AG04450 (cell line): ENCODE measurements at regions not wholly inside any gene's neighbourhood (a gene's known extent, or its start where the extent isn't known, plus 50 kb on each side); places are given as distances from the start of the nearest gene placed in this dataset.
"Not testable (repeated sequence)": the region's sequence is repeated elsewhere in the genome, so short reads cannot be mapped to it uniquely, and the experiment has no call there.

Experiments used
- CTCF ChIA-PET: fragments of 300-600, 350-600 bp; formaldehyde crosslinking; extraction: SDS; loops from one replicate; lab custom pipeline; 2022; ENCODE audit warnings: antibody characterized with exemption, inconsistent platforms; lab: Charles Lee
- POLR2A ChIA-PET: fragments of 350-600 bp; formaldehyde crosslinking; extraction: SDS; loops from one replicate; lab custom pipeline; 2021; ENCODE audit warnings: antibody characterized with exemption, inconsistent platforms; lab: Yijun Ruan, JAX
- DNase-seq: peaks from one replicate; pipeline ENCODE4 v3.0.0-alpha.2; 2011; ENCODE audit warnings: low read depth, low spot score
- H3K27ac ChIP-seq: one replicate; pipeline ENCODE4 v1.5.1; 2012; ENCODE audit warnings: low read depth, low read length, control low read depth
- H3K27me3 ChIP-seq: one replicate; pipeline ENCODE4 v1.6.0; 2012; ENCODE audit warnings: low read length; ENCODE audit not compliant: control insufficient read depth, insufficient read depth
- H3K4me3 ChIP-seq: 2 replicates; pipeline ENCODE4 v1.5.1; 2011; ENCODE audit warnings: mild to moderate bottlenecking, low read depth, low read length, control low read depth
- H3K9me3 ChIP-seq: 2 replicates; pipeline ENCODE4 v1.5.1; 2012; ENCODE audit warnings: low read length; ENCODE audit not compliant: control insufficient read depth, insufficient read depth
- TF ChIP-seq, protein P1 (sequence below): IDR thresholded peaks from 2 replicates; pipeline ENCODE4 v1.5.1; 2011; ENCODE audit warnings: low read depth, low read length, control low read depth, inconsistent platforms

DNA sequence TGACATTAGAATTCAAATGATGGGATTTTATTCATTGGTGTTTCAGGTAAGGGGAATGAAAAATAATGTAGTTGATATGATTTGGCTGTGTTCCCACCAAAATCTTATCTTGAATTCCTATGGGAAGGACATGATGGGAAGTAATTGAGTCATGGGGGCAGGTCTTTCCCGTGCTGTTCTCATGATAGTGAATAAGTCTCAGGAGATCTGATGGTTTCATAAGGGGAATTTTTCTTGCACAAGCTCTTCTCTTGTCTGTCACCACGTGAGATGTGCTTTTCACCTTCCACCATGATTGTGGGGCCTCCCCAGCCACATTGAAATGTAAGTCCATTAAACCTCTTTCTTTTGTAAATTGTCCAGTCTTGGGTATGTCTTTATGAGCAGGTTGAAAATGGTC is 268.6 kb upstream of the CHORDC1 start:
- no peaks in the 10 kb centered on the region for H3K27me3 ChIP-seq
- no peak for DNase-seq
- CTCF ChIA-PET: no interaction called here
- no peak overlapping the region for H3K27ac ChIP-seq
- POLR2A ChIA-PET: no interaction called here
- no peaks in the 10 kb centered on the region for H3K9me3 ChIP-seq
- TF ChIP-seq, protein P1, sequence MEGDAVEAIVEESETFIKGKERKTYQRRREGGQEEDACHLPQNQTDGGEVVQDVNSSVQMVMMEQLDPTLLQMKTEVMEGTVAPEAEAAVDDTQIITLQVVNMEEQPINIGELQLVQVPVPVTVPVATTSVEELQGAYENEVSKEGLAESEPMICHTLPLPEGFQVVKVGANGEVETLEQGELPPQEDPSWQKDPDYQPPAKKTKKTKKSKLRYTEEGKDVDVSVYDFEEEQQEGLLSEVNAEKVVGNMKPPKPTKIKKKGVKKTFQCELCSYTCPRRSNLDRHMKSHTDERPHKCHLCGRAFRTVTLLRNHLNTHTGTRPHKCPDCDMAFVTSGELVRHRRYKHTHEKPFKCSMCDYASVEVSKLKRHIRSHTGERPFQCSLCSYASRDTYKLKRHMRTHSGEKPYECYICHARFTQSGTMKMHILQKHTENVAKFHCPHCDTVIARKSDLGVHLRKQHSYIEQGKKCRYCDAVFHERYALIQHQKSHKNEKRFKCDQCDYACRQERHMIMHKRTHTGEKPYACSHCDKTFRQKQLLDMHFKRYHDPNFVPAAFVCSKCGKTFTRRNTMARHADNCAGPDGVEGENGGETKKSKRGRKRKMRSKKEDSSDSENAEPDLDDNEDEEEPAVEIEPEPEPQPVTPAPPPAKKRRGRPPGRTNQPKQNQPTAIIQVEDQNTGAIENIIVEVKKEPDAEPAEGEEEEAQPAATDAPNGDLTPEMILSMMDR: no peak
- no peak overlapping the region for H3K4me3 ChIP-seq

DNA sequence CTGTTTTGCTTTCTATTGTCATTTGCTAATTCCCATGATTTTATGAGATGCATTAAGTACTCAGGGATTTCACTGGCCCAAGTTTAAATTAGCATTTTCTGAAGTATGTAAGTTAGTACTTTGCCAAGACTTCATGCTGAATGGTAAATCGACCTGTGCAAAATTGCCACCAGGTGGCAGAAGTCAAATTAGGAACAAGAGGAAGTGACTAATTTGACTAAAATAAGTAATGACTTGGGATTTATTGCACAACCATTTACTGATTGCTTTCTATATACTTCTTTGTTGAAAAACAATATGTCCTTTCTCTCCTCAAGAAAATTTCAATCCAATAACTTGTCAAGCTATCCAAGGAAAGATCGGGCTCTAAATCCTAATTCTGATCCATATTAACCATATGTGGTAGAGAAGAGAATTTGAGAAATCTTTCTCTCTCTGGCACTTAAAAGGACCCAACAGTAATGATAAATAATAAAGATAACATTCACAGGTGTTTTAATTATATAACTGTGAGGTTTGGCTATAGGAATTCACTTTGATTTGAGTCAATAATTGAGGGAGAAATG is 253.7 kb upstream of the CHORDC1 start:
- ChIA-PET POLR2A (no interaction called here), CTCF (no interaction called here)
- no peak for DNase-seq
- Histone ChIP-seq H3K27me3 (no peaks in the 10 kb centered on the region), H3K4me3 (no peak overlapping the region), H3K9me3 (no peaks in the 10 kb centered on the region), H3K27ac (no peak overlapping the region)
- TF ChIP-seq, protein P1: no peak

DNA sequence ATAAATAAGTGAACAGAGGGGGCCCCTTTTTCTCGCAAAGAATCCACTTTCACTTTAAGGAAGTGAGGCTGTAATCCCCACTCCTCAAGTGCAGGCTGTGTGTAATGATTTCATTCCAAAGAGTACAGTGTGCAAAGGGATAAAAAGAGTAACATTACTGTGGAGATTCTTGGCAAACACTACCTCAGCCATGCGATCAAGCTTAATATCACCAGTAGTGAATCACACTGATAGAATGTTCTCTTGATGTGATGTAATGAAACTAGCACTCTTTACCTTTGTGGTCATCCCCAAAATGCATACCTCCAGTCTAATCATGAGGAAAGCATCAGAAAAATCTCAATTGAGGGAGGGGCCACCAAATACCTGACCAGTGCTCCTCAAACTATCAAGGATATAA is 246.1 kb upstream of the CHORDC1 start:
- H3K4me3 ChIP-seq: no peak overlapping the region
- no peak for DNase-seq
- POLR2A ChIA-PET: no interaction called here
- CTCF ChIA-PET: no interaction called here
- H3K9me3 ChIP-seq: peaks cover 2% of the 10 kb centered on the region; the same call in 1 of the 2 replicates
- H3K27me3 ChIP-seq: no peaks in the 10 kb centered on the region
- H3K27ac ChIP-seq: no peak overlapping the region
- TF ChIP-seq, protein P1: no peak

DNA sequence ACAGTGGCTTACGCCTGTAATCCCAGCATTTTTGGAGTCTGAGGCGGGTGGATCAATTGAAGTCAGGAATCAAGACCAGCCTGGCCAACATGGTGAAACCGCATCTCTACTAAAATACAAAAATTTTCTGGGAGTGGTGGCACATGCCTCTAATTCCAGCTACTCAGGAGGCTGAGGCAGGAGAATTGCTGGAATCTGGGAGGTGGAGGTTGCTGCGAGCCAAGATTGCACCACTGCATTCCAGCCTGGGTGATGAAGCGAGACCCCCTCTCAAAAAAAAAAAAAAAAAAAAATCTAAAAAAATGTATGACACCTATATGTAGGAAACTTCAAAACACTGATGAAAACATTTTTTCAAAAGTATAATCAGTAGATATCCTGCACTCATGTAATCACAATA is 242.7 kb upstream of the CHORDC1 start:
- no peak for DNase-seq
- peaks cover 2% of the 10 kb centered on the region; the same call in 1 of the 2 replicates for H3K9me3 ChIP-seq
- no peak overlapping the region for H3K4me3 ChIP-seq
- POLR2A ChIA-PET: no interaction called here
- TF ChIP-seq, protein P1: no peak
- H3K27ac ChIP-seq: no peak overlapping the region
- CTCF ChIA-PET: no interaction called here
- H3K27me3 ChIP-seq: no peaks in the 10 kb centered on the region

DNA sequence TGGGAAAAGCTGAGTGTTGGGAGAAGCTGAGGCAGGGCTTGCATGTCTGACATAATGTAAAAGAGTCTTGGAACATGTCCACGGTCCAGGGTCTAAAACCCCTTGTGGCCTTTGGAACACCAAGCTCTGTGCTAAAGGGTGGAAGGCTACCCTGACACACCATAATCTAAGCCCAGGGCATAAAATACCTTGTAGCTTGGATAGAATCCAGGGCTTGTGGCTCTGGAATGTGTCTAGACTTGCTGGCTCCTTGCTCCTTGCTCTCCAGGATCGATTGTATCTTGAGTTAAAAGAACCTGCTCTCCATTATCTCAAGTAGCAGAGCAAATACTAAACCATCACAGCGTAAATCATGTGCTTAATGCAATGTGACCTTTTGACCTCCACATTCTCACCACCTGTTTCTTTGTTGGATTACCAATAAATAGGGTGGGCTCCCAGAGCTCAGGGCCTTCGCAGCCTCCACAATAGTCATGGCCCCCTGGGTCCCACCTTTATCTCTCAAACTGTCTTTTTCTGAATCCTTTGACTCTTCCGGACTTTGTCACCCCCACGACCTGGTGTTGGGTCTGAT is 232.6 kb upstream of the CHORDC1 start:
- CTCF ChIA-PET, H3K27ac ChIP-seq, H3K27me3 ChIP-seq, POLR2A ChIA-PET, DNase-seq, H3K4me3 ChIP-seq, H3K9me3 ChIP-seq: not testable (repeated sequence)
